HepG2 (cell line): ENCODE measurements at regions not wholly inside any gene's neighbourhood (a gene's known extent, or its start where the extent isn't known, plus 50 kb on each side); places are given as distances from the start of the nearest gene placed in this dataset.

Source experiments
- ARID2 ChIP-seq: sonication (generic); formaldehyde crosslinking; IDR thresholded peaks from 2 replicates; pipeline ENCODE4 v1.8.1; 2022; ENCODE audit warnings: mild to moderate bottlenecking, missing genetic modification reagents, borderline replicate concordance
- ASH2L ChIP-seq: fragments of 300-600, 200-600 bp; sonication (generic); IDR thresholded peaks from 2 replicates; pipeline ENCODE4 v1.7.0; 2017; ENCODE audit warnings: low read depth, mild to moderate bottlenecking, moderate library complexity, mixed read lengths, low read length; ENCODE audit not compliant: insufficient read length
- CBX5 ChIP-seq: sonication (generic); formaldehyde crosslinking; IDR thresholded peaks from 2 replicates; pipeline ENCODE4 v1.4.0; 2020; ENCODE audit warnings: missing genetic modification reagents, borderline replicate concordance
- CEBPG ChIP-seq: IDR thresholded peaks from 2 replicates; pipeline ENCODE4 v1.6.1; 2016
- ERF ChIP-seq: IDR thresholded peaks from 2 replicates; pipeline ENCODE4 v1.6.1; 2018; ENCODE audit warnings: missing biosample characterization, missing genetic modification reagents
- ETV6 ChIP-seq: sonication (generic); formaldehyde crosslinking; conservative IDR thresholded peaks from 2 replicates; pipeline ENCODE4 v1.4.0; 2020; ENCODE audit warnings: missing genetic modification reagents
- FOSL2 ChIP-seq: sonication (generic); formaldehyde crosslinking; IDR thresholded peaks from 2 replicates; pipeline ENCODE4 v1.4.0; 2020; ENCODE audit warnings: missing genetic modification reagents
- GATAD2A ChIP-seq: IDR thresholded peaks from 2 replicates; pipeline ENCODE4 v1.6.1; 2016
- GTF2F1 ChIP-seq: fragments of 150-350 bp; IDR thresholded peaks from 2 replicates; pipeline ENCODE4 v1.6.1; 2014; ENCODE audit warnings: low read length
- KDM2A ChIP-seq: sonication (generic); formaldehyde crosslinking; IDR thresholded peaks from 2 replicates; pipeline ENCODE4 v1.4.0; 2020; ENCODE audit warnings: low read depth, missing genetic modification reagents, borderline replicate concordance
- KLF6 ChIP-seq: IDR thresholded peaks from 2 replicates; pipeline ENCODE4 v1.8.0; 2016; ENCODE audit warnings: missing biosample characterization, missing genetic modification reagents
- MIXL1 ChIP-seq: IDR thresholded peaks from 2 replicates; pipeline ENCODE4 v1.6.1; 2016
- NR2C2 ChIP-seq: sonication (generic); formaldehyde crosslinking; IDR thresholded peaks from 2 replicates; pipeline ENCODE4 v1.4.0; 2020; ENCODE audit warnings: missing genetic modification reagents, mild to moderate bottlenecking, moderate library complexity, borderline replicate concordance
- PRDM10 ChIP-seq: sonication (generic); formaldehyde crosslinking; IDR thresholded peaks from 2 replicates; pipeline ENCODE4 v1.4.0; 2020; ENCODE audit warnings: low read depth, missing genetic modification reagents
- RBFOX2 ChIP-seq: fragments of 200-400 bp; formaldehyde crosslinking; IDR thresholded peaks from 2 replicates; pipeline ENCODE4 v1.6.1; 2017; ENCODE audit warnings: low read depth, mild to moderate bottlenecking, low read length
- SMAD1 ChIP-seq: sonication (generic); formaldehyde crosslinking; IDR thresholded peaks from 2 replicates; pipeline ENCODE4 v1.4.0; 2020; ENCODE audit warnings: missing genetic modification reagents, low read depth, mild to moderate bottlenecking, borderline replicate concordance
- SRSF9 ChIP-seq: fragments of 200-400 bp; formaldehyde crosslinking; IDR thresholded peaks from 2 replicates; pipeline ENCODE4 v1.6.1; 2018; ENCODE audit warnings: borderline replicate concordance, mild to moderate bottlenecking, low read depth, low read length; ENCODE audit not compliant: insufficient read depth, poor library complexity, severe bottlenecking
- SSRP1 ChIP-seq: IDR thresholded peaks from 2 replicates; pipeline ENCODE4 v1.6.1; 2016; ENCODE audit warnings: control low read depth
- STAT5B ChIP-seq: sonication (generic); formaldehyde crosslinking; IDR thresholded peaks from 2 replicates; pipeline ENCODE4 v1.4.0; 2020; ENCODE audit warnings: missing genetic modification reagents
- TBX2 ChIP-seq: sonication (generic); formaldehyde crosslinking; IDR thresholded peaks from 2 replicates; pipeline ENCODE4 v1.5.0; 2020; ENCODE audit warnings: missing genetic modification reagents, mild to moderate bottlenecking, borderline replicate concordance
- ZBTB38 ChIP-seq: sonication (generic); formaldehyde crosslinking; IDR thresholded peaks from 2 replicates; pipeline ENCODE4 v1.5.1; 2020; ENCODE audit warnings: mild to moderate bottlenecking, missing genetic modification reagents
- ZMAT5 ChIP-seq: sonication (generic); formaldehyde crosslinking; IDR thresholded peaks from 2 replicates; pipeline ENCODE4 v1.5.0; 2020; ENCODE audit warnings: mild to moderate bottlenecking, low read depth, missing genetic modification reagents, borderline replicate concordance
- ZNF205 ChIP-seq: IDR thresholded peaks from 2 replicates; pipeline ENCODE4 v1.6.1; 2018; ENCODE audit warnings: missing biosample characterization, missing genetic modification reagents
- ZNF230 ChIP-seq: sonication (generic); formaldehyde crosslinking; IDR thresholded peaks from 2 replicates; pipeline ENCODE4 v1.4.0; 2020; ENCODE audit warnings: mild to moderate bottlenecking, missing genetic modification reagents
- ZNF556 ChIP-seq: sonication (generic); formaldehyde crosslinking; IDR thresholded peaks from 2 replicates; pipeline ENCODE4 v1.4.0; 2020; ENCODE audit warnings: mild to moderate bottlenecking, missing genetic modification reagents, borderline replicate concordance
- ZNF570 ChIP-seq: sonication (generic); formaldehyde crosslinking; IDR thresholded peaks from 2 replicates; pipeline ENCODE4 v1.4.0; 2020; ENCODE audit warnings: mild to moderate bottlenecking, missing genetic modification reagents, borderline replicate concordance
- ZSCAN31 ChIP-seq: sonication (generic); formaldehyde crosslinking; IDR thresholded peaks from 2 replicates; pipeline ENCODE4 v1.5.0; 2020; ENCODE audit warnings: low read depth, mild to moderate bottlenecking, missing genetic modification reagents

- TF ChIP-seq ZMAT5 (CRISPR knock-in tag) (no peak), GTF2F1 (no peak), ZNF205 (CRISPR knock-in tag) (0 out of 2 replicates have a peak, but pooled peaks have one; percentile 47), ARID2 (CRISPR knock-in tag) (no peak), RBFOX2 (peak; percentile 49), STAT5B (CRISPR knock-in tag) (no peak), CBX5 (CRISPR knock-in tag) (no peak), ASH2L (peak; percentile 33), SSRP1 (CRISPR knock-in tag) (no peak), ZBTB38 (CRISPR knock-in tag) (no peak), ZNF230 (CRISPR knock-in tag) (no peak), ZNF570 (no peak), ETV6 (no peak), SRSF9 (no peak), GATAD2A (CRISPR knock-in tag) (peak; percentile 82), SMAD1 (CRISPR knock-in tag) (no peak), MIXL1 (CRISPR knock-in tag) (peak; percentile 69; the same call in 1 of the 2 replicates), KDM2A (no peak), CEBPG (CRISPR knock-in tag) (peak; percentile 6; the same call in 1 of the 2 replicates), FOSL2 (CRISPR knock-in tag) (peak; percentile 36; the same call in 1 of the 2 replicates), NR2C2 (CRISPR knock-in tag) (peak; percentile 61; the same call in 1 of the 2 replicates), KLF6 (CRISPR knock-in tag) (0 out of 2 replicates have a peak, but pooled peaks have one; percentile 26), ZSCAN31 (0 out of 2 replicates have a peak, but pooled peaks have one; percentile 48), ERF (CRISPR knock-in tag) (peak; percentile 49; the same call in 1 of the 2 replicates), TBX2 (CRISPR knock-in tag) (peak; percentile 48; the same call in 1 of the 2 replicates), PRDM10 (CRISPR knock-in tag) (peak; percentile 22; the same call in 1 of the 2 replicates), ZNF556 (CRISPR knock-in tag) (no peak; the same call in 1 of the 2 replicates)
Observed at GRCh38 chr5:96125231-96125891, 163.7 kb upstream of the ELL2 start (continued).
